ENCODE measurements at regions not wholly inside any gene's neighbourhood (a gene's known extent, or its start where the extent isn't known, plus 50 kb on each side); places are given as distances from the start of the nearest gene placed in this dataset.

- no peak for DNase-seq
Measured at GRCh38 chrX:22325096-22325495, 52.4 kb downstream of the CBLL2 start.

GRCh38 chrX:22329783-22330182 is 57.1 kb downstream of the CBLL2 start:
- DNase-seq, result no peak

GRCh38 chrX:22338740-22339139 is 66.0 kb downstream of the CBLL2 start:
- no peak for DNase-seq

- DNase-seq, result no peak
Measured at GRCh38 chrX:22339459-22339858, 66.7 kb downstream of the CBLL2 start.

- no peak for DNase-seq
Measured at GRCh38 chrX:22340022-22340616, 67.4 kb downstream of the CBLL2 start.

GRCh38 chrX:22343192-22343591 is 70.5 kb downstream of the CBLL2 start:
- DNase-seq, result no peak

- no peak for DNase-seq
Measured at GRCh38 chrX:22345884-22346283, 73.2 kb downstream of the CBLL2 start.

- DNase-seq, result no peak
Measured at GRCh38 chrX:22347491-22347890, 74.8 kb downstream of the CBLL2 start.

GRCh38 chrX:22349116-22349515 is 76.4 kb downstream of the CBLL2 start:
- no peak for DNase-seq

- no peak for DNase-seq
Measured at GRCh38 chrX:22351076-22351475, 78.4 kb downstream of the CBLL2 start.

- no peak for DNase-seq
Measured at GRCh38 chrX:22351966-22352365, 79.3 kb downstream of the CBLL2 start.

- no peak for DNase-seq
Measured at GRCh38 chrX:22357621-22358020, 84.9 kb downstream of the CBLL2 start.

GRCh38 chrX:22360129-22360528 is 87.4 kb downstream of the CBLL2 start:
- no peak for DNase-seq

- no peak for DNase-seq
Measured at GRCh38 chrX:22365460-22365859, 92.7 kb downstream of the CBLL2 start.

GRCh38 chrX:22366166-22366702 is 93.5 kb downstream of the CBLL2 start:
- DNase-seq, result no peak

- no peak for DNase-seq
Measured at GRCh38 chrX:22366906-22367305, 94.2 kb downstream of the CBLL2 start.

- no peak for DNase-seq
Measured at GRCh38 chrX:22373094-22373493, 100.4 kb downstream of the CBLL2 start.

- DNase-seq, result no peak
Measured at GRCh38 chrX:22373766-22374165, 101.1 kb downstream of the CBLL2 start.

GRCh38 chrX:22376369-22376768 is 103.7 kb downstream of the CBLL2 start:
- no peak for DNase-seq

- no peak for DNase-seq
Measured at GRCh38 chrX:22378296-22378695, 105.6 kb downstream of the CBLL2 start.

GRCh38 chrX:22383988-22384387 is 111.3 kb downstream of the CBLL2 start:
- no peak for DNase-seq

- DNase-seq, result no peak
Measured at GRCh38 chrX:22389556-22390179, 117.0 kb downstream of the CBLL2 start.

GRCh38 chrX:22392133-22392948 is 119.6 kb downstream of the CBLL2 start:
- DNase-seq, result no peak

GRCh38 chrX:22395372-22395771 is 122.7 kb downstream of the CBLL2 start:
- DNase-seq, result no peak

Data from right forelimb (tissue), 1 donor.